B cell (primary cell): ENCODE measurements at regions not wholly inside any gene's neighbourhood (a gene's known extent, or its start where the extent isn't known, plus 50 kb on each side); places are given as distances from the start of the nearest gene placed in this dataset.

Experiments used
- ATAC-seq: fragments of 200-7000 bp; cut with Tn5 transposase; one replicate; pipeline ENCODE4 v1.10.0; 2021; ENCODE audit warnings: low read depth, mild to moderate bottlenecking, moderate number of reproducible peaks, moderate library complexity
- CTCF ChIA-PET: fragments of 350-600 bp; sonication (Branson Sonifier 250); formaldehyde crosslinking; loops from one replicate; lab custom pipeline; 2021; ENCODE audit warnings: antibody characterized with exemption, inconsistent platforms; lab: Charles Lee
- POLR2A ChIA-PET: fragments of 350-600 bp; sonication (Branson Sonifier 250); formaldehyde crosslinking; loops from one replicate; lab custom pipeline; 2021; ENCODE audit warnings: antibody characterized with exemption; lab: Charles Lee
- DNase-seq: peaks from one replicate; pipeline ENCODE4 v3.0.0; 2013
- H2AFZ ChIP-seq: 2 replicates; pipeline ENCODE4 v1.6.1; 2012; ENCODE audit warnings: mild to moderate bottlenecking, low read depth, low read length; ENCODE audit not compliant: insufficient read depth, poor library complexity, severe bottlenecking
- H3K27ac ChIP-seq, 2 donors: 1 replicate in 1 of 2; 2 replicates in 1 of 2; pipeline ENCODE4 v1.5.1; 2012 to 2013; ENCODE audit warnings: low read length in 2 of 2, mild to moderate bottlenecking in 2 of 2, moderate library complexity in 1 of 2
- H3K27me3 ChIP-seq, 4 experiments: fragments of 200-600 bp in 1 of 4; sonication (generic) in 1 of 4; replicated peaks in 1 of 4; 1 replicate in 2 of 4; 2 replicates in 2 of 4; pipeline versions ENCODE4 v1.6.1 to v1.7.0; 2013 to 2016; ENCODE audit warnings: low read length in 3 of 4, mild to moderate bottlenecking in 2 of 4, mixed read lengths in 1 of 4, moderate library complexity in 1 of 4; ENCODE audit not compliant: insufficient read depth in 4 of 4, control insufficient read depth in 3 of 4; ENCODE audit errors: control extremely low read depth in 1 of 4
- H3K36me3 ChIP-seq, 2 experiments: replicated peaks in 1 of 2; 1 replicate in 1 of 2; 2 replicates in 1 of 2; pipeline versions ENCODE4 v1.6.1 to v1.7.1; 2013; ENCODE audit warnings: low read length in 1 of 2; ENCODE audit not compliant: insufficient read depth in 2 of 2, control insufficient read depth in 1 of 2; ENCODE audit errors: control extremely low read depth in 1 of 2, extremely low read depth in 1 of 2
- H3K4me1 ChIP-seq, 2 donors: fragments of 200-600 bp in 1 of 2; sonication (generic) in 1 of 2; 1 replicate in 1 of 2; 2 replicates in 1 of 2; pipeline versions ENCODE4 v1.5.1 to v1.6.1; 2013 to 2017; ENCODE audit warnings: low read length in 2 of 2; ENCODE audit not compliant: control insufficient read depth in 2 of 2, insufficient read depth in 2 of 2
- H3K4me2 ChIP-seq: replicated peaks from 2 replicates; pipeline ENCODE3; 2012; ENCODE audit warnings: mild to moderate bottlenecking, low read depth, low read length; ENCODE audit not compliant: poor library complexity, severe bottlenecking
- H3K4me3 ChIP-seq, 5 experiments: fragments of 200-600 bp in 1 of 5; sonication (generic) in 1 of 5; 1 replicate in 3 of 5; 2 replicates in 2 of 5; pipeline versions ENCODE4 v1.5.1 to v1.7.0; 2011 to 2016; ENCODE audit warnings: low read length in 4 of 5, mild to moderate bottlenecking in 4 of 5, low read depth in 2 of 5, control low read depth in 1 of 5, moderate library complexity in 1 of 5; ENCODE audit not compliant: insufficient read depth in 1 of 5; ENCODE audit errors: control extremely low read depth in 1 of 5, extremely low read depth in 1 of 5
- H3K79me2 ChIP-seq: fragments of 200-600 bp; sonication (generic); one replicate; pipeline ENCODE4 v1.6.0; 2016; ENCODE audit warnings: low read length; ENCODE audit not compliant: control insufficient read depth, insufficient read depth
- H3K9ac ChIP-seq: fragments of 200-600 bp; sonication (generic); 2 replicates; pipeline ENCODE4 v1.6.1; 2017; ENCODE audit warnings: mild to moderate bottlenecking, low read length, moderate library complexity
- H3K9me3 ChIP-seq, 3 donors: one replicate each; pipeline versions ENCODE4 v1.6.1 to v1.7.1; 2013; ENCODE audit warnings: low read length in 2 of 3; ENCODE audit not compliant: control insufficient read depth in 2 of 3, insufficient read depth in 1 of 3; ENCODE audit errors: control extremely low read depth in 1 of 3
- H4K20me1 ChIP-seq: 2 replicates; pipeline ENCODE4 v1.6.0; 2012; ENCODE audit warnings: mild to moderate bottlenecking, low read length; ENCODE audit not compliant: insufficient read depth, control insufficient read depth, poor library complexity, severe bottlenecking
- H3K27ac Mint-ChIP-seq: one replicate; pipeline ENCODE4 v1.8.0; 2021; ENCODE audit warnings: mixed read lengths
- H3K27me3 Mint-ChIP-seq: one replicate; pipeline ENCODE4 v1.8.0; 2021; ENCODE audit warnings: mixed read lengths
- H3K4me1 Mint-ChIP-seq: one replicate; pipeline ENCODE4 v1.8.0; 2021; ENCODE audit warnings: mixed read lengths
- H3K4me3 Mint-ChIP-seq: one replicate; pipeline ENCODE4 v1.8.0; 2021; ENCODE audit warnings: mixed read lengths
- H3K9me3 Mint-ChIP-seq: one replicate; pipeline ENCODE4 v1.8.0; 2022; ENCODE audit warnings: mixed read lengths; ENCODE audit not compliant: insufficient read depth
- CTCF ChIP-seq: fragments of 200-600 bp; IDR thresholded peaks from one replicate; pipeline ENCODE4 v1.8.0; 2022; ENCODE audit warnings: antibody characterized with exemption, mild to moderate bottlenecking
- EZH2 ChIP-seq: IDR thresholded peaks from 2 replicates; pipeline ENCODE4 v1.6.1; 2012; ENCODE audit warnings: borderline replicate concordance, low read depth, mild to moderate bottlenecking, moderate library complexity, low read length; ENCODE audit not compliant: insufficient read depth, poor library complexity, severe bottlenecking
- WGBS: methylation state at CpG from one replicate; pipeline ENCODE4 v1.1.5; 2013; ENCODE audit warnings: missing lambda C conversion rate; ENCODE audit not compliant: insufficient coverage; 5-methylcytosine and 5-hydroxymethylcytosine counted together
- intact Hi-C: fragments of 100-400 bp; cut with micrococcal nuclease; formaldehyde crosslinking; loops from one replicate; pipeline ENCODE4 v1.10.0; 2022

- no peak for DNase-seq
- H3K9me3 Mint-ChIP-seq: peaks cover 7% of the 10 kb centered on the region
- H3K9ac ChIP-seq: no peak overlapping the region
- POLR2A ChIA-PET: no interaction called here
- no peaks in the 10 kb centered on the region for H3K27me3 Mint-ChIP-seq
- CTCF ChIA-PET: no interaction called here
- no peak overlapping the region for H3K27ac Mint-ChIP-seq
- no peak overlapping the region for H3K4me2 ChIP-seq
- H3K36me3 ChIP-seq: no peaks in the 10 kb centered on the region
- no peaks in the 10 kb centered on the region for H3K79me2 ChIP-seq
- 100% methylated on average over 1 of the region's 3 CpGs for WGBS
- H3K4me1 ChIP-seq: no peaks in the 10 kb centered on the region
- H3K4me3 Mint-ChIP-seq: no peak overlapping the region
- no peak overlapping the region for H3K4me3 ChIP-seq
- intact Hi-C loops: no loop called here
- peaks cover 0 to 11% (median 5%) of the 10 kb centered on the region in 3 donors for H3K9me3 ChIP-seq
- H3K4me1 Mint-ChIP-seq: no peaks in the 10 kb centered on the region
- no peak for ATAC-seq
- no peak overlapping the region for H3K27ac ChIP-seq
- no peaks in the 10 kb centered on the region for H3K27me3 ChIP-seq
- no peak for TF ChIP-seq CTCF
- no peak for TF ChIP-seq EZH2
- no peaks in the 10 kb centered on the region for H4K20me1 ChIP-seq
- H2AFZ ChIP-seq: no peak overlapping the region
Observed at GRCh38 chr1:219312967-219313366, 139.3 kb downstream of the LYPLAL1 start.

DNA sequence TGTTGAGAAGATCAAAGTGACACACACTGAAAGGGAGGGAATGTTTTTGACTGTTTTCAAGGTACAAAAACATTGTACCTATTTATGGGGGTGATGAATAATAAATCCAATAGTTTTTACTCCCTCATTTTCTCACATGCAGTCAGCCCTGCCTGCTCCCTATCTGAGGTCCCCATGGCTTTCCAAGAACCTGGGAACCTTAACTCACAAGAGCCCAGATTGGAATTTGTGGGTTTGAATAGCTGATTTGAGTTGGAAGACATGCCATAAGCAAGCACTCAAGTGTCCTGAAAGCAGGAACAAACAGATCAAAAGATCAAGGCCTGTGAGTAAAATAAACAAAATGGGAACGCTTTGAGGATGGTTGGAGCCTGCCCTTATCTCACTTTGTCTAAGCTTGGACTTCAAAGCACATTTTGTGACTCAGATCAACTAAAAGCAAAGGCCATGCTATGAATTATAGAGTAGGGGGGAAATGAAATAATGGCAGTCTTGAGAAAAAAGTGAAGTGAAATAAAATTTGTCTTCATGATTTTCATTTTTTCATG, 136.6 kb downstream of the LYPLAL1 start:
- intact Hi-C loops: no loop called here

More for the DNA sequence above, 136.6 kb downstream of the LYPLAL1 start:
- ATAC-seq (no peak), DNase-seq (no peak)
- Mint-ChIP-seq H3K27ac (no peak overlapping the region), H3K9me3 (peaks cover 5% of the 10 kb centered on the region), H3K27me3 (no peaks in the 10 kb centered on the region), H3K4me1 (no peaks in the 10 kb centered on the region), H3K4me3 (no peak overlapping the region)
- TF ChIP-seq CTCF (no peak), EZH2 (no peak)
- Histone ChIP-seq H3K4me1 (no peaks in the 10 kb centered on the region), H3K4me3 (no peak overlapping the region), H3K79me2 (no peaks in the 10 kb centered on the region), H2AFZ (no peak overlapping the region), H3K27ac (no peak overlapping the region), H3K4me2 (no peak overlapping the region), H3K27me3 (no peaks in the 10 kb centered on the region), H3K9me3 (peaks cover 0 to 11% (median 0%) of the 10 kb centered on the region in 3 donors), H3K36me3 (no peaks in the 10 kb centered on the region), H3K9ac (no peak overlapping the region), H4K20me1 (no peaks in the 10 kb centered on the region)
- CTCF ChIA-PET: no interaction called here
- POLR2A ChIA-PET: no interaction called here
- no CpG with 5 or more reads among the region's 1 CpG for WGBS
